Glomerular visceral epithelial cell (primary cell): ENCODE measurements at regions not wholly inside any gene's neighbourhood (a gene's known extent, or its start where the extent isn't known, plus 50 kb on each side); places are given as distances from the start of the nearest gene placed in this dataset.

Source experiments
- DNase-seq: peaks from one replicate; pipeline ENCODE4 v3.0.0-alpha.2; 2016; ENCODE audit errors: extremely low spot score

GRCh38 chr1:239677362-239677761 is 291.0 kb downstream of the CHRM3 start:
- DNase-seq, result no peak

GRCh38 chr1:239678181-239678580 is 291.8 kb downstream of the CHRM3 start:
- no peak for DNase-seq

- DNase-seq, result no peak
Observed at GRCh38 chr1:239682046-239682445, 295.7 kb downstream of the CHRM3 start.

- DNase-seq, result no peak
Observed at GRCh38 chr1:239682960-239683359, 296.6 kb downstream of the CHRM3 start.

GRCh38 chr1:239686386-239686785 is 300.0 kb downstream of the CHRM3 start:
- DNase-seq, result no peak

GRCh38 chr1:239696317-239696716 is 309.9 kb downstream of the CHRM3 start:
- no peak for DNase-seq

- DNase-seq, result no peak
Observed at GRCh38 chr1:239700667-239701066, 314.3 kb downstream of the CHRM3 start.

GRCh38 chr1:239703075-239703474 is 316.7 kb downstream of the CHRM3 start:
- DNase-seq, result no peak

GRCh38 chr1:239706245-239706892 is 320.0 kb downstream of the CHRM3 start:
- no peak for DNase-seq

- no peak for DNase-seq
Observed at GRCh38 chr1:239707615-239708014, 321.2 kb downstream of the CHRM3 start.

- no peak for DNase-seq
Observed at GRCh38 chr1:239708622-239709021, 322.3 kb downstream of the CHRM3 start.

- no peak for DNase-seq
Observed at GRCh38 chr1:239711768-239712167, 325.4 kb downstream of the CHRM3 start.

- DNase-seq, result no peak
Observed at GRCh38 chr1:239717097-239717917, 330.9 kb downstream of the CHRM3 start.

- no peak for DNase-seq
Observed at GRCh38 chr1:239717918-239718184, 331.5 kb downstream of the CHRM3 start.

GRCh38 chr1:239718571-239718970 is 332.2 kb downstream of the CHRM3 start:
- no peak for DNase-seq

GRCh38 chr1:239718997-239719628 is 332.7 kb downstream of the CHRM3 start:
- DNase-seq, result no peak

GRCh38 chr1:239719642-239720258 is 333.4 kb downstream of the CHRM3 start:
- no peak for DNase-seq

- no peak for DNase-seq
Observed at GRCh38 chr1:239722035-239722434, 335.7 kb downstream of the CHRM3 start.

- no peak for DNase-seq
Observed at GRCh38 chr1:239723776-239724367, 337.5 kb downstream of the CHRM3 start.

GRCh38 chr1:239725371-239725770 is 339.0 kb downstream of the CHRM3 start:
- DNase-seq, result no peak

- DNase-seq, result no peak
Observed at GRCh38 chr1:239725933-239726332, 339.6 kb downstream of the CHRM3 start.

- DNase-seq, result no peak
Observed at GRCh38 chr1:239730378-239730777, 344.0 kb downstream of the CHRM3 start.
